GM21528 (cell line): ENCODE measurements at regions not wholly inside any gene's neighbourhood (a gene's known extent, or its start where the extent isn't known, plus 50 kb on each side); places are given as distances from the start of the nearest gene placed in this dataset.

Experiments used
- ATAC-seq: cut with Tn5 transposase; IDR thresholded peaks from one replicate; pipeline ENCODE4 v1.9.1; 2021; ENCODE audit warnings: mild to moderate bottlenecking, moderate library complexity; ENCODE audit not compliant: unreplicated experiment, low FRiP score

DNA sequence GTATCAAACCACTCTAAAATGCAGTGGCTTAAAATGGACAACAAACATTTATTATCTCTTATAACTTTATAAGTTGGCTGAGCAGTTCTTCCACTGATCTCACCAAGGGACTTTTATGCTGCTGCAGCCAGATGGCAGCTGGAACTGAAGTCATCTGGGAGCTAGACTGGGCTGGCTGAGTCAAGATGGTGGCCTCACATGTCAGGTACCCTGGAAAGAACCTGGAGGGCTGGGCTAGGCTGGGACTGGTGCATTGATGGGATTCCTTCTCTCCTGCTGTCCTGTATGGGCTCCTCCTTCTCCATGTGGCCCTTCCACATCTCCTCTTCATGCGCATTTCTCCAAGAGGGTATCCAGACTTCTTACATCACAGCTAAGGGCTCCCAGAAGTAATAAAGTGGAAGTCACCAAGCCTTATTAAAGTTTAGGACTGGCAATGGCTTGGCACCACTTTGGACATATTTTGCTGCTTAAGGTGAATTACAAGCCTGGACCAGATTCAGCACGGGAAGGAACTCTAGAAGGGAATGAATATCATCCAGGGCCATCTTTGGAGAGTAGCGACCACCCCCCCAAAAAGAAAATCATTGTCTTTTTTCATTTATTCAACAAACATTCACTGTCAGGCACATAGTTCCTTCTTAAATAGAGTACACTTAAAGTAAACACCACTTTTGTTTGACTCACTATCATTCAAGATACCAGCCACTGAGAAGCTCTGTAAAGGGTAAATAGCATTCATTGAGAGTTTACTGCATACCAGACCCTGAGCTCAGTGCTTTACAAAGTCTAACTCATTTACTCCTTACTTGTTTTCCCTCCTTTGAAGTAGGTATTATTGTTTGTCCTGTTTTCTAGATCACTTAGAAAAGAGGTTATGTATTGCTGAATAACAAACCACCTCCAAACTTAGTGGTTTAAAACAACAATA, 138.0 kb downstream of the ZFP36L2 start:
- ATAC-seq: no peak

GRCh38 chr2:43087413-43087812, 139.0 kb downstream of the ZFP36L2 start:
- no peak for ATAC-seq

DNA sequence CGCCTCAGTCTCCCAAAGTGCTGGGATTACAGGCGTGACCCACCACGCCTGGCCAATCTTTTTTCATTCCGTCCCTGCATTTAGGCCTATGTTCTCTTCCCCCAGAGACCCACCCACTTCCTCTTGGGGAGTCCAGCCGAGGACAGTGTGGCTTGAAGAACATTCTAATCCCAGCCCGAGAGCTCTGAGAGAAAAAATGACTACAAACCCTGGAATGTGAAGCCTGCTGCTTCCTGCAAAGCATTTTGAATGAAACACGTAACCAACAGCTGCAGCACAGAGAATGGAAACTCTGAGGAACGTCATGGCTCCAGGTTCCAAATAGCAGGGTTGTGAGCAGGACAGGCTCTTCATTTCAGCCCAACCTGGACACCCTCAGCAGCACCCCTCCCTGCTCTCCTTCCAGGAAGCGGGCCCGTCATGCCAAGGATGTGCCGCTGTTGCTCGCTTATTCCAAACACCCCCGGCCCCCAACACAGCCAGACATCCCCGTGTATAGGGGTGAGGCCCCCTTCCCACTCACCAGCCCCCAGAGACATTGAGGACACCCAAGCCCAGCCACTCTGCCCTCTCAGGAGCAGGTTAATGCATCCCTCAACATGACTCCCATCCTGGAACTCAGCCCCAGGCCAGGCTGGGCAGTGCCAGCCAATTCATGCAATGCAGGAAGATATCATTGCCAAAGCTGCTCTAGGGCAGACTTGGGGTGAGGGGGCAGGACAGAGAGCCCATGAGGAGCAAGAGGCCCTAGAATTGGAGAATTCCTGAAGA, 139.8 kb downstream of the ZFP36L2 start:
- no peak for ATAC-seq

GRCh38 chr2:43085929-43086328, 140.5 kb downstream of the ZFP36L2 start:
- no peak for ATAC-seq

GRCh38 chr2:43085505-43085904, 140.9 kb downstream of the ZFP36L2 start:
- no peak for ATAC-seq

DNA sequence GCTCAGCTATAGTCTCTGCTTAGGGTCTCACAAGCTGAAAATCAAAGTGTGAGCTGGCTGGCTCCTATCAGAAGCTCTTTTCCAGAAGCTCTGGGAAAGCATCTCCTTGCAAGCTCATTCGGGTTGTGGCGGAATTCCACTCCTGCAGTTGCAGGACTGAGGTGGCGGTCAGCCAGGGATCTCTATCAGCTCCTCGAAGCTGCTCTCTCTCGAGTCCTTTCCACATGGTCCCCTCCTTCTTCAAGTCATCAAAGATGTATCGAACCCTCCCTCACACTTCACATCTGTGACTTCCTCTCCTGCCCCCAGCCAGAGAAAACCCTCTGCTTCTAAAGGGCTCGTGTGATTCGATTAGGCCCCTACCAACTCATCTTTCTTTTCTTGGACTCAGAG, 141.7 kb downstream of the ZFP36L2 start:
- ATAC-seq: no peak

- ATAC-seq: no peak
Measured at GRCh38 chr2:43083710-43084698, 142.4 kb downstream of the ZFP36L2 start.

DNA sequence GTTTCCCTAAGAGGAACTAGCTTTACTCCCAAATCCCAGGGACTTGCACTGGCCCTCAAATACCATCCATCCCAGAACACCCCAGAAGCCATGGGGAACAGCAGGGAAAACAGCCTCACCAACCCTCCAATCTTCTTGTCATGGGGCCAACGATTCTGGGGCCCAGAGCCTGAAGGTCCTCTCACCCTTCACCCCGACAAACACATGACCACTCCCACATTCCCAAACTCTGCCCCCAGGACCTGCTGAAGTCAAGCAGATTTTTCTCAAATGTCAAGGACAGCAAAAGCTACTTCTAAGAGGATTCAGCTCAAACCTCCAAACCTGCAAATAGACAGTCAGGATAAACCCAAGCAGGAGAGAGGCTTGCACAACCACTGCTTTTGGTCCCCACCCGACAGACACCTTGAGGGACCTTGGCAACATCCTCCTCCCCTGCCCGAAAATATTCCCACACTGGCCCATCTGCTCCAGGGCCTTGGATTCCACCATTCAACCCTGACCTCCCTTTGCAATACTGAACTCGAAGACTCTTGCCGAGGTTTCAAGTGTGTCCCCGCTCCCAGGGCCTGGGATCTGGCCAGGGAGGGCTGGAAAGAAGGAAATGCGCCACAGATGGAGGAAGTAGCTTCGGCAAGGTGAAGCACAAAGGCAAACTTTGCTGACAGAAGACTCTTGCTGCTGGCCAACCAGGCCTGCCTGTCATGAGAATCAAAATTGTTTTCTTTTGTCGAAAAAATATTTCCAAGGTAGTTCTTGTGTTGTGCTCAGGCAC, 143.3 kb downstream of the ZFP36L2 start:
- ATAC-seq: no peak

DNA sequence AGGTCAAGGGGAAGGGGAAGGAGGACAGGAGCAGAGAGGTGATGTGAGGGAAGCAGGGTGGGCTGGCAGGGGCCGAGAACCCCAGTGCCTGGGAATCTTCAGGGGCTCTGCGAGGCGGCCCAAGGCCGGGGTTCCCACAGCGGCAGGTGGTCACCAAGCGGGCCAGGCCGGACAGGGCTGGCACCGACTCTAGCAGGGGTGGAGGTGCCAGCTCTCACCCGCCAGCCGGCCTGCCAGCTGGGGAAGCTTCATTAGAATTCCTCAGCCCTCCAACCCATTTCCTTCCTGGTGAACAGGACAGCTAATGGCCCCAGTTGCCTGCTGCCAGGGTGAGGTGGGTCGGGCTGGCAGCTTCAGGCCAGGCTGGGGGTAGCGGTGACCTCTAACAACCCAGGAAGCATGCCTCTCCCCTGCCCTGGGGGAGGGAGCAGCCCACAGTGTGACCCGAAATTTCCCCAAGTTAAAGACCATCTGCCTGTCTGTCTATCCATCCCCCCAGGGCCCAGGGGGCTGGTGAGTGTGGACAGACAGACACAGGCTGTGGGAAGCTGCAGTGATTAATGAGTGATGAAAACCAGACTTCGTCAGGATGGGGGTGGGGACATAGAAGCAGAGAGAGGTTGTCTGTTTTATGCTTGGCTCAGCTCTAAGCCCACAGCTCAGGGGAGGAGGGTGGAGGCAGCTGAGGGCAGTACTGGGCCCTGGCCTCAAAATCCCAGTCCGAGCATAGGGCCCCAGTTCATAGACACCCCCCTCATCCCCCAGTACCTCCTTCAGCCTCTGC, 144.1 kb downstream of the ZFP36L2 start:
- ATAC-seq: no peak

- ATAC-seq: no peak
Measured at GRCh38 chr2:43081131-43081765, 145.2 kb downstream of the ZFP36L2 start.

DNA sequence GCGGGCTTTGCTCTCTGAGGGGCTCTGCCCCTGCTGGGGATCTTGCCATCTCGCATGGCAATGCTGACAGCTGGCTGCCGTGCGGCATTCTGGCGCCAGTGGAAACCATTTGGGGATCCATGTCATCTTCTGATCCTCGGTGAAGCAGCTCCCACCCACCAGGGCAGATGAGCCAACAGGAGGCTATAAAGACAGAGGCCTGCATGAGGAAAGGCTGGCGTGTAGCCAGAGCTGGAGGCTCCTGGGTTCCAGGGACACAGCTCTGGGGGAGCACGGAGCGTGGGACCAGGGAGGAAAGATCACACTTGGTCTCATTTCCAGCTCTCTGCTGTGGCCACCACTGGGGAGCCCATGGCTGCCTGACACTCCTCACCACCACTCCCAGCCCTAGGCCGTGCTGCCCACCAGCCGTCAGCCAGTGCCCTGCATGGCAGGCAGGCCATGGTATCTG, 145.8 kb downstream of the ZFP36L2 start:
- ATAC-seq: no peak

DNA sequence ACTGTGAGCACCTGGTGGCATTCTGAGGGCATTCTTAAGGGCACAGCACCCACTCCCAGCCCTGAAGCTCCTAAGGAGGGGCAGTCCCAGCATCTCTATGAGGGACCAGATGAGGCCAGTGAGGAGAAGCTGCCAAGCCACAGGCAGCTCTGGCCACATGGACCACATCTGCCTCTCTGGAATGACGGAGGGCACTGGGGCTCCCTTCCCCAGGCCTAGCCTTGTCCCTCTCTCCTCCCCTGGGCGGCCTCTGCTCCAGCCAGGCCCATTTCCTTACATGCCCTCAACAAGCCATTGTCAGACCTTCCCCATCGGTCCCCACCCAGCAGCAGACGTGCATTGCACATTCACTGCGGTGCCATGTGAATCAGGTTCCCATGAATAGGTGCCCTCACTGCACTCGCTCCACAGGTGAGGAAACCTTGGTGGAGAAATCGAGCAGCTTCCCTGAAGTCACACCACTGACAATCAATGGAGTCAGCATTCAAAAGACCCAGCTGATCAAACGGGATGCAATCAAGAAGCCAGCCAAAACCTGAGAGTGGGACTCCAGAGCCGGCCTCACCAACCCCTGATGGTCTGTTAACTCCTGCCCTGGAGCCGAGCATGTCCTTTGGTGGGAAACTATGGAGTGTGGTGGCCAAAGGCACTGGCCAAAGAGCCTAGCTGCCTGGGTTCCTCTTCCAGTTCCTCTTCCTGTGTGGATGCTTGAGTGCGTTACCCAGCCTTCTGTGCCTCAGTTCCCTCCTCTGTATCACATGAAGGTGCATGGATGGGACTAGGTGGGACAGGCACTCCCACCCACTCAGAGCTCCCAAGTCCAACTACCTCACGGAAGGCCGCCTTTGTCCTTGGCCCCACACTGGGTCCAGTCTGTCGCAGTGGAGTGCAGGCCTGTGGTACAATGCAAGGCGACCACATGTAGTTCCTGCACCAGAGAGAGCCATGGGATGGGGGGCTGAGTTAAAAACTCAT, 147.3 kb downstream of the ZFP36L2 start:
- ATAC-seq: no peak

- ATAC-seq: no peak
Measured at GRCh38 chr2:43078301-43078700, 148.1 kb downstream of the ZFP36L2 start.

DNA sequence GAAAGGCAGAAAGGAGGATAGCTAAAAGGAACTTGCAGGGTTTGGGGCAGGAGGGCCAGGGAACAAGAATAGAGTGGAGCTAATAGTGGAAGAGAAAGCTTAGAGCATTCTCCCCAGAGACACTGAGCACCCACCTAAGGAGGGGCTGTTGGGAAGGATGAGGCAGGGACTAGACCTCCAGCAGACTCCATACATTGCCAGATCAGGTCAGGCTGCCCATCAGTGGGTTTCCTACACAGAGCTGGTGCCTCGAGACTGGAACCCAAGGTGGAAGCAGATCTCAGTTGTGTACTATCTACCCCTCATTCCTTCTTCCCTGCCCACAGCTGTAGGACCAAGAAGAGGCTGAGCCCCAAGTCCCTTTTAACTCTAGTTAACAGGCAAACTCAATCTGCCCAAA, 148.5 kb downstream of the ZFP36L2 start:
- no peak for ATAC-seq

GRCh38 chr2:43076676-43077075, 149.7 kb downstream of the ZFP36L2 start:
- no peak for ATAC-seq

- ATAC-seq: no peak
Measured at GRCh38 chr2:43075811-43076585, 150.4 kb downstream of the ZFP36L2 start.
